ENCODE measurements at regions not wholly inside any gene's neighbourhood (a gene's known extent, or its start where the extent isn't known, plus 50 kb on each side); places are given as distances from the start of the nearest gene placed in this dataset.

GRCh38 chr6:92050216-92050615 is 1369.1 kb downstream of the EPHA7 start:
- Histone ChIP-seq H3K27ac (no peak overlapping the region), H3K4me3 (no peak overlapping the region), H3K4me1 (ENCODE audit: control insufficient read depth in 1 of 2, low read depth in 2 of 2) (no peaks in the 10 kb centered on the region), H3K27me3 (replicated peaks; ENCODE audit: insufficient read depth) (no peaks in the 10 kb centered on the region), H3K9me3 (no peaks in the 10 kb centered on the region), H3K36me3 (no peaks in the 10 kb centered on the region)
- TF ChIP-seq CTCF (IDR thresholded peaks at IDR 0.05) = no peak
- no peak for DNase-seq (ENCODE audit: low spot score)
- ATAC-seq (ENCODE audit: insufficient number of reproducible peaks, low FRiP score, low read depth) = no peak

- TF ChIP-seq CTCF (IDR thresholded peaks at IDR 0.05) = no peak
- H3K27me3 ChIP-seq (replicated peaks; ENCODE audit: insufficient read depth) = no peaks in the 10 kb centered on the region
- H3K9me3 ChIP-seq = no peaks in the 10 kb centered on the region
- no peak for ATAC-seq (ENCODE audit: insufficient number of reproducible peaks, low FRiP score, low read depth)
- H3K4me3 ChIP-seq = no peak overlapping the region
- no peak for DNase-seq (ENCODE audit: low spot score)
- no peak overlapping the region for H3K27ac ChIP-seq
- no peaks in the 10 kb centered on the region for H3K36me3 ChIP-seq
- H3K4me1 ChIP-seq (ENCODE audit: control insufficient read depth in 1 of 2, low read depth in 2 of 2) = no peaks in the 10 kb centered on the region
Measured at GRCh38 chr6:92047860-92048259, 1371.5 kb downstream of the EPHA7 start.

- DNase-seq (ENCODE audit: low spot score) (no peak), ATAC-seq (ENCODE audit: insufficient number of reproducible peaks, low FRiP score, low read depth) (no peak)
- Histone ChIP-seq H3K27ac (no peak overlapping the region), H3K4me1 (ENCODE audit: control insufficient read depth in 1 of 2, low read depth in 2 of 2) (no peaks in the 10 kb centered on the region), H3K4me3 (no peak overlapping the region), H3K9me3 (no peaks in the 10 kb centered on the region), H3K36me3 (no peaks in the 10 kb centered on the region), H3K27me3 (replicated peaks; ENCODE audit: insufficient read depth) (no peaks in the 10 kb centered on the region)
- TF ChIP-seq CTCF (IDR thresholded peaks at IDR 0.05) = no peak
Measured at GRCh38 chr6:92047152-92047850, 1372.1 kb downstream of the EPHA7 start.

- no peak for DNase-seq (ENCODE audit: low spot score)
- no peaks in the 10 kb centered on the region for H3K4me1 ChIP-seq (ENCODE audit: control insufficient read depth in 1 of 2, low read depth in 2 of 2)
- no peak overlapping the region for H3K27ac ChIP-seq
- H3K4me3 ChIP-seq = no peak overlapping the region
- H3K36me3 ChIP-seq = no peaks in the 10 kb centered on the region
- no peak for ATAC-seq (ENCODE audit: insufficient number of reproducible peaks, low FRiP score, low read depth)
- H3K27me3 ChIP-seq (replicated peaks; ENCODE audit: insufficient read depth) = no peaks in the 10 kb centered on the region
- TF ChIP-seq CTCF (IDR thresholded peaks at IDR 0.05) = no peak
- no peaks in the 10 kb centered on the region for H3K9me3 ChIP-seq
Measured at GRCh38 chr6:92044312-92044711, 1375.0 kb downstream of the EPHA7 start.

GRCh38 chr6:92043777-92044176 is 1375.6 kb downstream of the EPHA7 start:
- H3K27me3 ChIP-seq (replicated peaks; ENCODE audit: insufficient read depth) = no peaks in the 10 kb centered on the region
- H3K4me1 ChIP-seq (ENCODE audit: control insufficient read depth in 1 of 2, low read depth in 2 of 2) = no peaks in the 10 kb centered on the region
- no peak overlapping the region for H3K4me3 ChIP-seq
- TF ChIP-seq CTCF (IDR thresholded peaks at IDR 0.05) = no peak
- no peak for DNase-seq (ENCODE audit: low spot score)
- no peaks in the 10 kb centered on the region for H3K36me3 ChIP-seq
- H3K9me3 ChIP-seq = no peaks in the 10 kb centered on the region
- no peak overlapping the region for H3K27ac ChIP-seq
- no peak for ATAC-seq (ENCODE audit: insufficient number of reproducible peaks, low FRiP score, low read depth)

Data from thoracic aorta (tissue), 2 donors.